ENCODE measurements at regions not wholly inside any gene's neighbourhood (a gene's known extent, or its start where the extent isn't known, plus 50 kb on each side); places are given as distances from the start of the nearest gene placed in this dataset.

- DNase-seq (ENCODE audit: low read depth) = peak; percentile 53
Observed at GRCh38 chr5:168106008-168106761, 185.3 kb upstream of the WWC1 start.

GRCh38 chr5:168109441-168109840 lies 182.0 kb upstream of the WWC1 start:
- peak; percentile 47 for DNase-seq (ENCODE audit: low read depth)

GRCh38 chr5:168110384-168110783 lies 181.1 kb upstream of the WWC1 start:
- DNase-seq (ENCODE audit: low read depth) = no peak

DNA sequence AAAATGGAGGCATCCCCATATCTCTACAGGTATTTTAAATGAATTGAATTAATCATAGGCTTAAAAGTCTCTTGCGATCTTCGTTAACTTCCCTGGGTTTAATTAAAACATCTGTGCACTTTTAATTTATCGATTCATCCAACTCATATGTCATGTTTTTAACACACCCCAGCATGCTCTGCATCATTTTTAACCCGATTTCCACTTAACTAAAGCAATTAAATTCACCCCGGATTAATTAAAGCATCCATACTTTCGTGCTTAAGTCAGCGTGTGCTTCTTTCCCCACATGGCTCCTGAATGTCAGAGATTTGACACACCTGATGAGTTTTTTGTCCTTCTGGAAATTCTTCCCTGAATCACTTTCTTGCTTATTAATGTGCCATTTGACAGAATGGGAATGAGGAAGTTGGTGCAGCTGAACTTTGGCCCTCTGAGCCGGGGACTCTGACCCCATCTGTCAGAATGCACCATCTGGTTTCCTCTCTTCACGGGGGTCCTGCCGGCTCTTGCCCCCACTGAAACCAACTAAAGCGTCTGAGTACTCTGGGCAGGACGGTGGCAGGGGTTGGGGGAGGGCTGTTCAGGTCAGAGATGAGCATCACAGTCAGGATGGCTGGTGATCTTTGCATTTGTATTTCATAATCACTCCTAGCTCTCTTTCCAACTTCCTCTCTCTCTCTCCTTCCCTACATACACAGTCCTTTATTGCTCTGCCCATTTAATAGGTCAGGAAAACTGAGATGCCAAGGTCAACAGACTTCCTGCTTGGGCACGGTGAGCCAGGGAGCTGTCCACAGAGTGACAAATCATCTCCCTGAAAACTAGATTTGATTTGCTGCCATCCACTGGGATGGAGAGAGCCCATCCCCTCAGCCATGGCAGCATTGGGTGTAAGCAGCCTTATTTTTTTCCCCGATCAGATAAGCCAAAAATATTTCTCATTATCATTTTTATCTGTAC lies 180.3 kb upstream of the WWC1 start:
- DNase-seq (ENCODE audit: low read depth) = no peak

GRCh38 chr5:168114444-168115017 lies 176.9 kb upstream of the WWC1 start:
- DNase-seq (ENCODE audit: low read depth) = peak; percentile 71

DNA sequence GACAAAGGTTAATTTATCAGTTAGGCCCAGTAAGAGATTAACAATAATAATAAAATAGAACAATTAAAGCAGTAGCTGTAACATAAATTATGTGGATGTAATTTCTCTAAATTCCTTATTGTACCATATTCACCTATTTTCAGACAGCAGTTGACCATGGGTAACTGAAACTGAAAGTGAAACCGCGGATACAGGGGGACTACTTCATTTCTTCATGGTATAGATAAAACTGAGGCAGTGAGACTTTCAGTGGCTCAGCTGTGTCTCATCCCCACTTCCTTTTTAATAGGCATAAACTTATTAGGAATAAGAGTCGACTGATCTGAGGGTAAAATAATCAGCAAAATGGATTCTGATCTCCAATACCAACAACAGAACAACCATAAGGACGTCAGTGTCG lies 174.0 kb upstream of the WWC1 start:
- DNase-seq (ENCODE audit: low read depth) = no peak

DNA sequence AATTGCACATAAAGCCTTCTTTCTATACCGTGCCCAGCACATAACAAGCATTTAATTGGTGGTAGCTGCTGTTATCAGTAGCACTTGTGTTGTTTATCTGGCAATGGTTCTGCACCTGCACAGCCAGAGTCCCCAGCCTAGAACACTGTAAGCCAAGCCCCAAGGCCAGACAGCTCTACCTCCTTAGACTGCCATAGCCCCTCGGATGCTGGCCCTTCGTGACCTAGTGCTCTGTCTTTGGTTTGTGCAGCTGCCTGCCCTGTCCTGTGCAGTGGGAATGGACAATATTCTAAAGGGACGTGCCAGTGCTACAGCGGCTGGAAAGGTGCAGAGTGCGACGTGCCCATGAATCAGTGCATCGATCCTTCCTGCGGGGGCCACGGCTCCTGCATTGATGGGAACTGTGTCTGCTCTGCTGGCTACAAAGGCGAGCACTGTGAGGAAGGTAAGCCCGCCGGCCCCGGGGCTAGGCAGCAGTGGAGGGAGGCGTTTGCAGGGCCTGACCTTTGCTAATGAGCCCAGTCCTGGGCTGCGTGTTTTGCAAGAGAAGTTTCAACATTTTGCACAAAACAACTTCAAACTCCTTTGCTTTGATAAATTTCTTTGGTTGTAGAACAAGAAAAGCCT lies 173.3 kb upstream of the WWC1 start:
- no peak for DNase-seq (ENCODE audit: low read depth)

DNA sequence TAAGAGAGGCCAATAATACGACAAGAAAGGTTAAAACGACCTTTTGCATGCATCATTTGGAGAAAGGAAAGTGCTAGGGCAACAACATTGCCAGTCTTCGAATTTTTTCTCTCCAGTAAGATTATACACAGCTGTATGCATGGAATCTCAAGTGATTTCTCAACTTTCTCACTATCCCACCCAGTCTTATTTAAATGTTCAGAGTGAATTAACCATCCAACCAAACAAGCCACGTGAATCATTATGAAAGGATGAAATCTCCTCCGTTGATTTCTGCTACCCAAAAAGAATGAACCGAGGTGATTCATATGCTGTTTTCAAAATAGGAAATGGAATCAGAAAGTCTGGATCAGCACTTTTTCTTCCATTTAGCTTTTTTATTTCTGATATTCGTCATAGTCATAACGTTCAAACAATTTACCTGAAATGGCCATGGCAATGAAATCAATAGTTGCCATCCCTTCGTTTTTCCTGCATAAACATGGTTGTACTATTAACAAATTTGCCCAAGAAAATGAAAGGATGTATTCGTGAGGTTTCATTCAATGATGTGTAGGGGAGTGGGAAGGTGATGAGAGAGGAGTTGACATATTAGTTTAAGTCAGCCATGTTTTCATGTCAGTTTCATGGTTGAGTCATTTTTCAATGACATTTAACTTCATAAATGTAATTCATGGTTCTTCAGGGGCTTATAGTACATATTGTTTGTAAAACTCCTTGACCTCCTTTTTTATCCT lies 170.9 kb upstream of the WWC1 start:
- DNase-seq (ENCODE audit: low read depth) = no peak

DNA sequence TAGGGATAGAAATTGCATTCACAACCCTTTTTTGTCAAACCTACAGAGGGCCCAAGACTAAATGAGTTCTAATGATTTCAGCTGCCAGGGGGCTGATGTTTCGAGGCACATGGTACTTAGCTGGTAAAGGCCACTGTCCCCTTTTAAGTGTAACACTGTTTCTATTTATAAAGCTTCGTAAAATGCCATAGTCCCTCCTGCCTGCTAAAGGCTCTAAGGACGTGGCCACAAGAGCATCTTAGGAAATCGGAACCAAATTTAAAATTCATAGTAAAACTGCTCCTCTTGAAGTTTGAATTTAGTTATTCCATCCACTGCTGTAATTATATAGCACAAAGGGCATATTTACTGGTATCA lies 170.3 kb upstream of the WWC1 start:
- DNase-seq (ENCODE audit: low read depth) = no peak

- DNase-seq (ENCODE audit: low read depth) = peak; percentile 25
Observed at GRCh38 chr5:168123631-168124528, 167.6 kb upstream of the WWC1 start.

GRCh38 chr5:168125445-168126199 lies 165.8 kb upstream of the WWC1 start:
- DNase-seq (ENCODE audit: low read depth) = no peak

- no peak for DNase-seq (ENCODE audit: low read depth)
Observed at GRCh38 chr5:168126606-168127005, 164.8 kb upstream of the WWC1 start.

DNA sequence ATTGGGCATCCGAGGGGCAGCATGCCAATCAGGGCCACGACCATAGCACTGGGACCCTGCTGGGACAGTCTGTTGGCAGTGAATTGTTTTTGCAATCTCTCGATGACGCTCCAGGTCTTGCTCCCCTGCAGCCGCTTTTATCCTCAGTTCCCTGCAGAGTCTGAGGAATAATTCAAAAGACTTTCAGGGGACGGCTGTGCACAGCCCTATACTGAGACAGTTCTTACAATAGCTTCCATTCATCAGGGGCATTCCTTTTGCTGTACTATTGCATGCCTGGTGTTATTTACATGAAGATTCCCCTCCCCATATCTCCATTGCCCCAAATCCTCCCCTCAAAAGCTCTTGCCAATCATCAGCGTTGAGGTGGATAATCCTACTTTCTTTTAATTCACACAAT lies 163.3 kb upstream of the WWC1 start:
- no peak for DNase-seq (ENCODE audit: low read depth)

GRCh38 chr5:168128557-168128956 lies 162.9 kb upstream of the WWC1 start:
- no peak for DNase-seq (ENCODE audit: low read depth)

- no peak for DNase-seq (ENCODE audit: low read depth)
Observed at GRCh38 chr5:168131519-168131918, 159.9 kb upstream of the WWC1 start.

DNA sequence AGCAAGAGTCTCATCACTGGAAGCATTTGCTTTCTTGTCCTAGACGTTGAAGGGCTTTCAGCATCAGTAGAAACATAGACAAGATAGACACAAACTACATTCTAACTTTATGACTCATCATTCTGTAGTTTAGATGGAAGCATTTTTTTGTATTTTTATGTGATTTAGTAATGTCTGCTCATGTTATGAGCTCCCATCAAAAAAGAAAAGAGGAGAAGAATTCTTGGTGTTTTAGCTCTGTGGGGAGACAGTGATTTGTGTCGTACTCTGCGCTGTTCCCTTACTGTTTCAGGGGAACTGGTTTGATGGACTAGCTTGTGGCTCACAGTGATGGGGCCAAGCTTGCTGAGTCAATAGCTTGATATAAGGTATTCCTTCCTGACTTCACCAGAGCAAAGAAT lies 159.2 kb upstream of the WWC1 start:
- peak; percentile 23 for DNase-seq (ENCODE audit: low read depth)

DNA sequence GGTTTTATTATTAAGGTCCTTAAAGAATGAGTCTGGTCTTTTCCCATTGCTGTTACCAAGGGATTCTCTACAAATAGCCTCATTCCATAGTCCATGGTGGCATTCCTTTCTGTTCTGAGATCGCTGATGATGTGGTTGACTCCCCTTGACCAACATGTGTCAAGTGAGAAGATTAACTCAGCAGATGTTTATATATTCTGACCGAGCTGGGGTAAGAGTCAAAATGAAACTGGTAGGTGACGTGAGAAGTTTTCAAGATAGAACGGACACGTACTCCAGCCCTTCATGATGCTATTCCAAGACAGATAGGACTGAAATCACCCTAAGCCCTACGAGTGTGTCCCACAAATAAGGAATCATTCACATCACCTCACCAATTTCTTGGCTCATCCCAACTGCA lies 155.5 kb upstream of the WWC1 start:
- peak; percentile 55 for DNase-seq (ENCODE audit: low read depth)

DNA sequence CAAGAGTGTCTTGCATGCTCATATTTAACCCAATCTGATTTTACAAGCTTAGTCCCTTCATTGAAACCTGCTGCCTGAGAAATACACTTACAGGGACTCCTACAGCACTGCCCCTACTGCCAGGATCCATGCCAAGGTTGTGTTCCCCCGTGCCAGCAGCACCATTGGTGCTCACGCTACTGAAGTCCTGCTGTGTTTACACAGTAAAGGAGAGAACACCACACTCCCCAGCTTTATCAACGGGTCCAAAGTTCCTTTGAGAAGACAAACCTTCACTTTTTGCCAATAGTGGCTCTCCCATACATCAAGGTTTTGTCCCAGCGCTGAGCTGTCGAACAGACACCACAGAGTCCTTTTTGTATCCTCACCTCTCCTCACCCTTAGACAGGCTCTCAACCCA lies 155.1 kb upstream of the WWC1 start:
- DNase-seq (ENCODE audit: low read depth) = no peak

DNA sequence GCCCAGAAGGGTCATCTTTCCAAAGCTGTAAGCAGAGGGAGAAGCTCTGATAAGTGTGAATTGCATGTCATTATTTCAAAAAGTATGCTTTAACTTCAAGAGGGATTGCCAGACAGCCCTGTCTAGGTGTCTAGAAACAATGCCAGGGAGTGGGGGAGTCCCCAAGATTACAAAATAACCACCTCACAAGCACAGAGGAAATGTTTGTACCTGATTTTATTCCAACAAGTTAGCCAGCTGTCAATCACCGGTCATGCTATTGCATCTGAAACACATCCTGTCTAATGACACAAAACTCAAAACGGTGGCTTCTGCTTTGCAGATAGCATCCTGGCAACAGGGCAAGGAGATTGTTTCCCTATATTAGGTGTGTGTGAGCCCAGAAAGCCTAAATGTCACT lies 154.2 kb upstream of the WWC1 start:
- no peak for DNase-seq (ENCODE audit: low read depth)

DNA sequence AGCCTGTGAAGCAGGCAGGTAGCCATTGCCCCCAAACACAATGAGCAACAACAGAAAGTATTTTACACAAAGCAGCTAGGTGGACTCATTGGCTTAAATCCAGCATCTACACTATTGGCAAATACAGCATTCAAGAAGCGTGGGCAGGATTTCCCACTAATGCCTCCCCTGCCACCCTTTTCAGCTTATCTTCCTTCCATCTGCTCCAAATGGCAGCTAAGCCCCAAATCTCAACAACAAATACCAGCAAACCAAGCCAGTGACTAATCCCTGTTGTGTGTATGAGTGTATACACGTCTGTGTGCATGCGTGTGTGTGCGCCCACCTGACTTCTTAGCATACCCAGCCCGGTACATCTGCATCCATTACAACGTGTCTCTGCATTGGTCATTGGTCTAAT lies 151.2 kb upstream of the WWC1 start:
- DNase-seq (ENCODE audit: low read depth) = no peak

Data from RPMI7951 (cell line).